Natural killer cell (primary cell): ENCODE measurements at regions not wholly inside any gene's neighbourhood (a gene's known extent, or its start where the extent isn't known, plus 50 kb on each side); places are given as distances from the start of the nearest gene placed in this dataset.

Source experiments
- ATAC-seq, 3 donors: fragments of 150-1000 bp in 2 of 3; fragments of 200-7000 bp in 1 of 3; cut with Tn5 transposase; 1 replicate in 1 of 3; 2 replicates in 2 of 3; pipeline ENCODE4 v1.10.0; 2021; ENCODE audit warnings: mild to moderate bottlenecking in 2 of 3, moderate library complexity in 2 of 3
- DNase-seq, 2 donors: peaks; one replicate each; pipeline versions ENCODE4 v3.0.0 to v3.0.0-alpha.2; 2013 to 2021; ENCODE audit warnings: mixed read lengths in 1 of 2
- H3K27ac ChIP-seq: one replicate; pipeline ENCODE4 v1.5.1; 2013; ENCODE audit warnings: mild to moderate bottlenecking, low read length
- H3K27me3 ChIP-seq: one replicate; pipeline ENCODE4 v1.6.1; 2013; ENCODE audit warnings: low read length; ENCODE audit not compliant: control insufficient read depth, insufficient read depth
- H3K36me3 ChIP-seq: one replicate; pipeline ENCODE4 v1.6.1; 2013; ENCODE audit warnings: low read length; ENCODE audit not compliant: control insufficient read depth, insufficient read depth
- H3K4me1 ChIP-seq: one replicate; pipeline ENCODE4 v1.6.1; 2013; ENCODE audit warnings: low read length; ENCODE audit not compliant: control insufficient read depth, insufficient read depth
- H3K4me3 ChIP-seq: one replicate; pipeline ENCODE4 v1.5.1; 2013; ENCODE audit warnings: low read length
- H3K9me3 ChIP-seq: one replicate; pipeline ENCODE4 v1.6.1; 2013; ENCODE audit warnings: low read length; ENCODE audit not compliant: control insufficient read depth, insufficient read depth
- H3K27ac Mint-ChIP-seq, 2 donors: one replicate each; pipeline ENCODE4 v1.8.0; 2022; ENCODE audit warnings: mild to moderate bottlenecking in 2 of 2, mixed read lengths in 2 of 2, moderate library complexity in 1 of 2
- H3K27me3 Mint-ChIP-seq, 2 donors: one replicate each; pipeline ENCODE4 v1.8.0; 2022; ENCODE audit warnings: low read depth in 2 of 2, mixed read lengths in 2 of 2
- H3K36me3 Mint-ChIP-seq: one replicate; pipeline ENCODE4 v1.8.0; 2022; ENCODE audit warnings: mixed read lengths
- H3K4me1 Mint-ChIP-seq, 2 donors: one replicate each; pipeline ENCODE4 v1.8.0; 2022; ENCODE audit warnings: mixed read lengths in 2 of 2
- H3K4me3 Mint-ChIP-seq: one replicate; pipeline ENCODE4 v1.8.0; 2022; ENCODE audit warnings: mild to moderate bottlenecking, moderate library complexity, mixed read lengths
- H3K9me3 Mint-ChIP-seq, 2 donors: one replicate each; pipeline ENCODE4 v1.8.0; 2022; ENCODE audit warnings: mixed read lengths in 2 of 2
- whole genome bisulfite sequencing: methylation state at CpG from one replicate; pipeline ENCODE4 v1.1.7; 2013; ENCODE audit warnings: missing lambda C conversion rate; ENCODE audit not compliant: insufficient coverage; 5-methylcytosine and 5-hydroxymethylcytosine counted together
- intact Hi-C: fragments of 100-400 bp; cut with micrococcal nuclease; formaldehyde crosslinking; loops from one replicate; pipeline ENCODE4 v1.14.2; 2022
- TF ChIP-seq, protein P1 (sequence below): fragments of 200-600 bp; IDR thresholded peaks from one replicate; pipeline ENCODE4 v1.8.0; 2022; ENCODE audit warnings: antibody characterized with exemption

GRCh38 chr5:38039826-38040225 is 200.0 kb upstream of the GDNF start:
- Mint-ChIP-seq H3K27ac (no peak overlapping the region), H3K9me3 (peaks cover 2 to 4% of the 10 kb centered on the region in 2 donors), H3K4me1 (no peaks in the 10 kb centered on the region), H3K36me3 (no peaks in the 10 kb centered on the region), H3K4me3 (no peak overlapping the region), H3K27me3 (no peaks in the 10 kb centered on the region)
- DNase-seq = no peak
- TF ChIP-seq, protein P1, sequence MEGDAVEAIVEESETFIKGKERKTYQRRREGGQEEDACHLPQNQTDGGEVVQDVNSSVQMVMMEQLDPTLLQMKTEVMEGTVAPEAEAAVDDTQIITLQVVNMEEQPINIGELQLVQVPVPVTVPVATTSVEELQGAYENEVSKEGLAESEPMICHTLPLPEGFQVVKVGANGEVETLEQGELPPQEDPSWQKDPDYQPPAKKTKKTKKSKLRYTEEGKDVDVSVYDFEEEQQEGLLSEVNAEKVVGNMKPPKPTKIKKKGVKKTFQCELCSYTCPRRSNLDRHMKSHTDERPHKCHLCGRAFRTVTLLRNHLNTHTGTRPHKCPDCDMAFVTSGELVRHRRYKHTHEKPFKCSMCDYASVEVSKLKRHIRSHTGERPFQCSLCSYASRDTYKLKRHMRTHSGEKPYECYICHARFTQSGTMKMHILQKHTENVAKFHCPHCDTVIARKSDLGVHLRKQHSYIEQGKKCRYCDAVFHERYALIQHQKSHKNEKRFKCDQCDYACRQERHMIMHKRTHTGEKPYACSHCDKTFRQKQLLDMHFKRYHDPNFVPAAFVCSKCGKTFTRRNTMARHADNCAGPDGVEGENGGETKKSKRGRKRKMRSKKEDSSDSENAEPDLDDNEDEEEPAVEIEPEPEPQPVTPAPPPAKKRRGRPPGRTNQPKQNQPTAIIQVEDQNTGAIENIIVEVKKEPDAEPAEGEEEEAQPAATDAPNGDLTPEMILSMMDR = no peak
- intact Hi-C loops = no loop called here
- Histone ChIP-seq H3K4me1 (no peaks in the 10 kb centered on the region), H3K9me3 (no peaks in the 10 kb centered on the region), H3K27me3 (no peaks in the 10 kb centered on the region), H3K36me3 (no peaks in the 10 kb centered on the region), H3K4me3 (no peak overlapping the region), H3K27ac (no peak overlapping the region)
- no peak for ATAC-seq
- WGBS = 86% methylated on average over 3 of the region's 3 CpGs

DNA sequence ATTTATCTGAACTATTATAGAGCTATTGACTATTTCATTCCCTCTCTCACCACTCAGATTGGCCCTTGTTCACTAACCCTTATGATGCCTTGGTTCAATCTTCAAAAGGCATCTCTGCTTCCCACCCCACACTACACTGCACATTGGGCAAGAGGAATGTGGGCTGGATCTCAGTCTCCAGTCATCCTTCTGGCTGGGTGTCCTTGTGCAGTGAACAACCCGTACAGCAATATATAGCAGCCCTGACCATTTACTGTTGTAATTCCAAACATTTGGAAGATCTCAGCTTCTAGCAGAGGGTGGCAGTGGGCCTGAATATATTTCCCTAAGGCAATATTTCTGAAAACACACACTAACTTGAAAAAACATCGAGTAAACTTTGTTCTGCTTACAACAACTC is 199.2 kb upstream of the GDNF start:
- H3K36me3 Mint-ChIP-seq = no peaks in the 10 kb centered on the region
- H3K27me3 Mint-ChIP-seq = no peaks in the 10 kb centered on the region
- Histone ChIP-seq H3K9me3 (no peaks in the 10 kb centered on the region), H3K4me3 (no peak overlapping the region), H3K27me3 (no peaks in the 10 kb centered on the region), H3K27ac (no peak overlapping the region), H3K36me3 (no peaks in the 10 kb centered on the region), H3K4me1 (no peaks in the 10 kb centered on the region)
- TF ChIP-seq, protein P1 = no peak
- intact Hi-C loops = no loop called here
- ATAC-seq (no peak), DNase-seq (no peak)
- WGBS = 100% methylated on average over 1 of the region's 2 CpGs
- H3K4me3 Mint-ChIP-seq = no peak overlapping the region
- H3K9me3 Mint-ChIP-seq = peaks cover 2 to 4% of the 10 kb centered on the region in 2 donors
- H3K4me1 Mint-ChIP-seq = no peaks in the 10 kb centered on the region
- no peak overlapping the region for H3K27ac Mint-ChIP-seq

GRCh38 chr5:38036765-38037164 is 196.9 kb upstream of the GDNF start:
- H3K4me3 ChIP-seq = no peak overlapping the region
- H3K9me3 ChIP-seq = no peaks in the 10 kb centered on the region
- WGBS = 40% methylated on average over 1 of the region's 4 CpGs
- H3K36me3 ChIP-seq = no peaks in the 10 kb centered on the region
- TF ChIP-seq, protein P1 = no peak
- no peaks in the 10 kb centered on the region for H3K27me3 ChIP-seq
- Mint-ChIP-seq H3K27ac (no peak overlapping the region), H3K27me3 (no peaks in the 10 kb centered on the region), H3K9me3 (peaks cover 2 to 5% of the 10 kb centered on the region in 2 donors), H3K36me3 (no peaks in the 10 kb centered on the region), H3K4me1 (no peaks in the 10 kb centered on the region), H3K4me3 (no peak overlapping the region)
- intact Hi-C loops = no loop called here
- H3K27ac ChIP-seq = no peak overlapping the region
- ATAC-seq (no peak), DNase-seq (no peak)
- no peaks in the 10 kb centered on the region for H3K4me1 ChIP-seq

DNA sequence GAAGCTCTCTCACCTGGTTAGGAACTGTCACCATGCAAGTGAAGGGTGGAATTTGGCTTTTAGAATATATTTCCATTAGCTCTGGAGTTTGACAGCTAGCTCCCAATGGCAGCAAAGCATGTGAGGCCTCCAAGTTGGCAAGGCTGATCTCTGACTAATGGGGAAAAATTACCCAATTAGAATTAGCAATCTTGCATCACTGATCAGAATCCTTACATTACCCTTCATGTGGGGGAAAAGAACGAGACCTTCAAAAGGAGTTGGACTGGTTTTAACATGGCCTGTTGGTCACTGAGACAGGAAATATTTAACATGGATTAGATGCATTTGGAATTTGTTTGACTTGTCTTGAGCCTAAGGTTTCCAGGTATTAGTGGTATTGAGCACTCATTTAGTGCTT is 192.3 kb upstream of the GDNF start:
- TF ChIP-seq, protein P1 = no peak
- Histone ChIP-seq H3K36me3 (no peaks in the 10 kb centered on the region), H3K4me1 (no peaks in the 10 kb centered on the region), H3K9me3 (no peaks in the 10 kb centered on the region), H3K27me3 (no peaks in the 10 kb centered on the region), H3K27ac (no peak overlapping the region), H3K4me3 (no peak overlapping the region)
- peaks cover 2% of the 10 kb centered on the region in 2 donors for H3K9me3 Mint-ChIP-seq
- H3K4me3 Mint-ChIP-seq = no peak overlapping the region
- H3K27me3 Mint-ChIP-seq = no peaks in the 10 kb centered on the region
- ATAC-seq = no peak
- H3K27ac Mint-ChIP-seq = no peak overlapping the region
- H3K36me3 Mint-ChIP-seq = no peaks in the 10 kb centered on the region
- DNase-seq = no peak
- 22% methylated on average over 1 of the region's 1 CpG for WGBS
- intact Hi-C loops = no loop called here
- H3K4me1 Mint-ChIP-seq = no peaks in the 10 kb centered on the region
